ENCODE measurements at regions not wholly inside any gene's neighbourhood (a gene's known extent, or its start where the extent isn't known, plus 50 kb on each side); places are given as distances from the start of the nearest gene placed in this dataset.

DNA sequence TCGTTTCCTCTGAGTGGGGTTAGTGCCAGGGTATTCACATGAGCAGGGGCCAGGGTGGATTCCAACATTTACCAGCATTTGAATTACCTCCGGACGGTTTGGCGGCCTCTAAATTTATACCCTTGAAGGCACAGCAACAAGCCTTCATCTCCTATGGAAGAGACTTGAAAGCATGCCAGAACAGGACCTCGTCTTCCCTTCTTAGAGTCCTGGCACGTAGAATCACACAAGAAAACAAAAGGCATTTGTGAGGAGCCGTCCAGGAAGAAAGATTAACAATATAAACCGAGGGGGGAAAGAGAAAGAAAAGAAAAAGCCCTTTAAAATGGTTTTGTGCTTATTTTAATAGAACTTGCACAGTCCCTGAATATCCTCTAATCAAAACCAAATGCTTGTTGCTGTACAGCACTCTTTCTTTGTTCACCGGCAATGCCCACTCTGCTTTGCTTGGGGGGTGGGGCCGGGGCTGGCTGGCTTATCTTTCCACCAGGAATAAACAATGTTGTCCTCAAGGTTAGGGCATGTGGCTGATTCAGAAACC is 575.8 kb upstream of the ZNF462 start:
- TF ChIP-seq MXD4 (CRISPR knock-in tag; IDR thresholded peaks at IDR 0.05; ENCODE audit: borderline replicate concordance) (no peak), ZNF138 (CRISPR knock-in tag; conservative IDR thresholded peaks at IDR 0.05) (no peak), ESRRA (CRISPR knock-in tag; IDR thresholded peaks at IDR 0.05; ENCODE audit: borderline replicate concordance) (no peak), NFYB (CRISPR knock-in tag; conservative IDR thresholded peaks at IDR 0.05; ENCODE audit: low read depth) (no peak), ETV6 (CRISPR knock-in tag; IDR thresholded peaks at IDR 0.05) (no peak), TEAD1 (CRISPR knock-in tag; IDR thresholded peaks at IDR 0.05) (no peak), PRRX2 (CRISPR knock-in tag; IDR thresholded peaks at IDR 0.05) (no peak), MYBL2 (CRISPR knock-in tag; IDR thresholded peaks at IDR 0.05) (no peak), ZNF423 (CRISPR knock-in tag; IDR thresholded peaks at IDR 0.05) (no peak), TP53 (CRISPR knock-in tag; IDR thresholded peaks at IDR 0.05) (no peak), GABPB1 (CRISPR knock-in tag; IDR thresholded peaks at IDR 0.05) (no peak), ZNF219 (CRISPR knock-in tag; IDR thresholded peaks at IDR 0.05; ENCODE audit: borderline replicate concordance) (no peak), ZNF121 (CRISPR knock-in tag; IDR thresholded peaks at IDR 0.05) (no peak)
- TF ChIP-seq, protein P1, sequence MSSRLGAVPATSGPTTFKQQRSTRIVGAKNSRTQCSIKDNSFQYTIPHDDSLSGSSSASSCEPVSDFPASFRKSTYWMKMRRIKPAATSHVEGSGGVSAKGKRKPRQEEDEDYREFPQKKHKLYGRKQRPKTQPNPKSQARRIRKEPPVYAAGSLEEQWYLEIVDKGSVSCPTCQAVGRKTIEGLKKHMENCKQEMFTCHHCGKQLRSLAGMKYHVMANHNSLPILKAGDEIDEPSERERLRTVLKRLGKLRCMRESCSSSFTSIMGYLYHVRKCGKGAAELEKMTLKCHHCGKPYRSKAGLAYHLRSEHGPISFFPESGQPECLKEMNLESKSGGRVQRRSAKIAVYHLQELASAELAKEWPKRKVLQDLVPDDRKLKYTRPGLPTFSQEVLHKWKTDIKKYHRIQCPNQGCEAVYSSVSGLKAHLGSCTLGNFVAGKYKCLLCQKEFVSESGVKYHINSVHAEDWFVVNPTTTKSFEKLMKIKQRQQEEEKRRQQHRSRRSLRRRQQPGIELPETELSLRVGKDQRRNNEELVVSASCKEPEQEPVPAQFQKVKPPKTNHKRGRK (CRISPR knock-in tag; IDR thresholded peaks at IDR 0.05; ENCODE audit: borderline replicate concordance): no peak
- TF ChIP-seq, protein P2, sequence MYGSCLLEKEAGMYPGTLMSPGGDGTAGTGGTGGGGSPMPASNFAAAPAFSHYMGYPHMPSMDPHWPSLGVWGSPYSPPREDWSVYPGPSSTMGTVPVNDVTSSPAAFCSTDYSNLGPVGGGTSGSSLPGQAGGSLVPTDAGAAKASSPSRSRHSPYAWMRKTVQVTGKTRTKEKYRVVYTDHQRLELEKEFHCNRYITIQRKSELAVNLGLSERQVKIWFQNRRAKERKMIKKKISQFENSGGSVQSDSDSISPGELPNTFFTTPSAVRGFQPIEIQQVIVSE (CRISPR knock-in tag; IDR thresholded peaks at IDR 0.05; ENCODE audit: borderline replicate concordance): no peak
- TF ChIP-seq, protein P3, sequence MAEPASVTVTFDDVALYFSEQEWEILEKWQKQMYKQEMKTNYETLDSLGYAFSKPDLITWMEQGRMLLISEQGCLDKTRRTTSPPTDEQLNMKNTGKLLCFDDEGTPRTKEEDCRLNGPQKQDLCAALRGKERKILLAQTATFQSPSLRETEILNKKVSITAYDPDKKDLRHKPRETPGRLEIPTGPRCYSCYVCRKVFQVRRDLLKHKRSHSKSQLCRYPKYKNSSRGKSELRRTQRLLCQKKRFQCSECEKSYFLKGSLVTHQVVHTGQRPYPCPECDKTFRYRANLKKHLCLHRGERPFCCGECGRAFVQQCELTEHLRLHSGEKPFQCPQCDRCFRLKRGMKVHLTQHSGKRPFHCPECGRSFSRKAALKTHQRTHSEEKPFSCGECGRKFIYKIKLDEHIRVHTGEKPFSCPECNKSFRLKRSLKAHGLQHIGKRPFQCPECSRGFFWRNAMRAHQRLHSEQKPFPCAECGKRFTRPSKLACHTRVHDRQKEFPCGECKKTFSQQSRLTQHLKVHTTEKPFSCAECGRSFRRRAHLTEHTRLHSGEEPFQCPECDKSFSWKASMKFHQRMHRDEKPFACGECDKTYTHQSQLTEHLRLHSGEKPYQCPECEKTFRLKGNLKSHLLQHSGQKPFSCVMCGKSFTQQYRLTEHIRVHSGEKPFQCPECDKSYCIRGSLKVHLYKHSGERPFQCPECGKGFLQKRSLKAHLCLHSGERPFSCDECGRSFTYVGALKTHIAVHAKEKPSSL (CRISPR knock-in tag; conservative IDR thresholded peaks at IDR 0.05): no peak
- TF ChIP-seq, protein P4, sequence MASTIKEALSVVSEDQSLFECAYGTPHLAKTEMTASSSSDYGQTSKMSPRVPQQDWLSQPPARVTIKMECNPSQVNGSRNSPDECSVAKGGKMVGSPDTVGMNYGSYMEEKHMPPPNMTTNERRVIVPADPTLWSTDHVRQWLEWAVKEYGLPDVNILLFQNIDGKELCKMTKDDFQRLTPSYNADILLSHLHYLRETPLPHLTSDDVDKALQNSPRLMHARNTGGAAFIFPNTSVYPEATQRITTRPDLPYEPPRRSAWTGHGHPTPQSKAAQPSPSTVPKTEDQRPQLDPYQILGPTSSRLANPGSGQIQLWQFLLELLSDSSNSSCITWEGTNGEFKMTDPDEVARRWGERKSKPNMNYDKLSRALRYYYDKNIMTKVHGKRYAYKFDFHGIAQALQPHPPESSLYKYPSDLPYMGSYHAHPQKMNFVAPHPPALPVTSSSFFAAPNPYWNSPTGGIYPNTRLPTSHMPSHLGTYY (CRISPR knock-in tag; IDR thresholded peaks at IDR 0.05): no peak
- no peak for DNase-seq (ENCODE audit: low spot score)
- no peak for ATAC-seq
- Mint-ChIP-seq H3K36me3 (no peaks in the 10 kb centered on the region), H3K4me1 (peaks cover 26% of the 10 kb centered on the region), H3K4me3 (no peak overlapping the region), H3K27ac (no peak overlapping the region), H3K27me3 (ENCODE audit: low read depth) (no peaks in the 10 kb centered on the region), H3K9me3 (0 out of 2 replicates have a peak, but pooled peaks cover 3% of the 10 kb centered on the region)
- ChIA-PET CTCF (interaction anchor here (0.6 to 1.5 kb wide), 6 partner anchors 12 to 888 kb away, joined by 3 to 5 read pairs (median 4); no protein-coding TSS in a partner anchor), POLR2A (interaction anchor here (0.6 kb wide), 1 partner anchor 368 kb away, joined by 3 read pairs; no protein-coding TSS in a partner anchor)

DNA sequence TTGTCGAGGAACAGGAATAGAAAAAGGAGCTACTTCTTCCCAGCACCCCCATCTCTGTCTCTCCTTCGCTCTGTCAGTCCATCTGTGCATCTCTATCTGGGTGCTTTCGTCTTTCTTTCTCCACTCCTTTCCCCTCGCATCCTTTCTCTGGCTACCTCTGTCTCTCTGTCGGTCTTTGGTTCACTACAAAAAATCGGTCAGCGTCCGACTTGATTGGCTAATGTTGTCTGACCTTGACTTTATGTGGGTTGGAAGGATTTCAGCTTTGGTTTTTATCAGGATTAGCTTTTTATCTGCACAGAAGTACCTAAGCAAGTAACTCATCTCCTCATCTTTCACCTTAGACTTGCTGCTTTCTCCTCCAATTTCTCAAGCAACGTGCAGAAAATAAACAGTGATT is 575.2 kb upstream of the ZNF462 start:
- Mint-ChIP-seq H3K27ac (no peak overlapping the region), H3K36me3 (no peaks in the 10 kb centered on the region), H3K4me3 (no peak overlapping the region), H3K4me1 (peaks cover 26% of the 10 kb centered on the region), H3K9me3 (0 out of 2 replicates have a peak, but pooled peaks cover 3% of the 10 kb centered on the region), H3K27me3 (ENCODE audit: low read depth) (no peaks in the 10 kb centered on the region)
- DNase-seq (ENCODE audit: low spot score): no peak
- TF ChIP-seq RELA (CRISPR knock-in tag; IDR thresholded peaks at IDR 0.05; ENCODE audit: borderline replicate concordance) (no peak), ZNF423 (CRISPR knock-in tag; IDR thresholded peaks at IDR 0.05) (no peak), ZNF671 (CRISPR knock-in tag; IDR thresholded peaks at IDR 0.05) (no peak), FOXK1 (CRISPR knock-in tag; IDR thresholded peaks at IDR 0.05) (no peak), ZNF263 (CRISPR knock-in tag; IDR thresholded peaks at IDR 0.05; ENCODE audit: low read depth) (no peak)
- TF ChIP-seq, protein P4 (CRISPR knock-in tag; IDR thresholded peaks at IDR 0.05): no peak
- TF ChIP-seq, protein P5, sequence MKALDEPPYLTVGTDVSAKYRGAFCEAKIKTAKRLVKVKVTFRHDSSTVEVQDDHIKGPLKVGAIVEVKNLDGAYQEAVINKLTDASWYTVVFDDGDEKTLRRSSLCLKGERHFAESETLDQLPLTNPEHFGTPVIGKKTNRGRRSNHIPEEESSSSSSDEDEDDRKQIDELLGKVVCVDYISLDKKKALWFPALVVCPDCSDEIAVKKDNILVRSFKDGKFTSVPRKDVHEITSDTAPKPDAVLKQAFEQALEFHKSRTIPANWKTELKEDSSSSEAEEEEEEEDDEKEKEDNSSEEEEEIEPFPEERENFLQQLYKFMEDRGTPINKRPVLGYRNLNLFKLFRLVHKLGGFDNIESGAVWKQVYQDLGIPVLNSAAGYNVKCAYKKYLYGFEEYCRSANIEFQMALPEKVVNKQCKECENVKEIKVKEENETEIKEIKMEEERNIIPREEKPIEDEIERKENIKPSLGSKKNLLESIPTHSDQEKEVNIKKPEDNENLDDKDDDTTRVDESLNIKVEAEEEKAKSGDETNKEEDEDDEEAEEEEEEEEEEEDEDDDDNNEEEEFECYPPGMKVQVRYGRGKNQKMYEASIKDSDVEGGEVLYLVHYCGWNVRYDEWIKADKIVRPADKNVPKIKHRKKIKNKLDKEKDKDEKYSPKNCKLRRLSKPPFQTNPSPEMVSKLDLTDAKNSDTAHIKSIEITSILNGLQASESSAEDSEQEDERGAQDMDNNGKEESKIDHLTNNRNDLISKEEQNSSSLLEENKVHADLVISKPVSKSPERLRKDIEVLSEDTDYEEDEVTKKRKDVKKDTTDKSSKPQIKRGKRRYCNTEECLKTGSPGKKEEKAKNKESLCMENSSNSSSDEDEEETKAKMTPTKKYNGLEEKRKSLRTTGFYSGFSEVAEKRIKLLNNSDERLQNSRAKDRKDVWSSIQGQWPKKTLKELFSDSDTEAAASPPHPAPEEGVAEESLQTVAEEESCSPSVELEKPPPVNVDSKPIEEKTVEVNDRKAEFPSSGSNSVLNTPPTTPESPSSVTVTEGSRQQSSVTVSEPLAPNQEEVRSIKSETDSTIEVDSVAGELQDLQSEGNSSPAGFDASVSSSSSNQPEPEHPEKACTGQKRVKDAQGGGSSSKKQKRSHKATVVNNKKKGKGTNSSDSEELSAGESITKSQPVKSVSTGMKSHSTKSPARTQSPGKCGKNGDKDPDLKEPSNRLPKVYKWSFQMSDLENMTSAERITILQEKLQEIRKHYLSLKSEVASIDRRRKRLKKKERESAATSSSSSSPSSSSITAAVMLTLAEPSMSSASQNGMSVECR (CRISPR knock-in tag; IDR thresholded peaks at IDR 0.05; ENCODE audit: borderline replicate concordance): no peak
- TF ChIP-seq, protein P6, sequence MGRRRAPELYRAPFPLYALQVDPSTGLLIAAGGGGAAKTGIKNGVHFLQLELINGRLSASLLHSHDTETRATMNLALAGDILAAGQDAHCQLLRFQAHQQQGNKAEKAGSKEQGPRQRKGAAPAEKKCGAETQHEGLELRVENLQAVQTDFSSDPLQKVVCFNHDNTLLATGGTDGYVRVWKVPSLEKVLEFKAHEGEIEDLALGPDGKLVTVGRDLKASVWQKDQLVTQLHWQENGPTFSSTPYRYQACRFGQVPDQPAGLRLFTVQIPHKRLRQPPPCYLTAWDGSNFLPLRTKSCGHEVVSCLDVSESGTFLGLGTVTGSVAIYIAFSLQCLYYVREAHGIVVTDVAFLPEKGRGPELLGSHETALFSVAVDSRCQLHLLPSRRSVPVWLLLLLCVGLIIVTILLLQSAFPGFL (CRISPR knock-in tag; IDR thresholded peaks at IDR 0.05; ENCODE audit: borderline replicate concordance): no peak
- ATAC-seq: no peak
- CTCF ChIA-PET: interaction anchor here (1.5 kb wide), 1 partner anchor 12 kb away, joined by 5 read pairs; no protein-coding TSS in a partner anchor
- POLR2A ChIA-PET: no interaction called here

Measured in WTC11 (cell line).